ENCODE measurements at regions not wholly inside any gene's neighbourhood (a gene's known extent, or its start where the extent isn't known, plus 50 kb on each side); places are given as distances from the start of the nearest gene placed in this dataset.

DNA sequence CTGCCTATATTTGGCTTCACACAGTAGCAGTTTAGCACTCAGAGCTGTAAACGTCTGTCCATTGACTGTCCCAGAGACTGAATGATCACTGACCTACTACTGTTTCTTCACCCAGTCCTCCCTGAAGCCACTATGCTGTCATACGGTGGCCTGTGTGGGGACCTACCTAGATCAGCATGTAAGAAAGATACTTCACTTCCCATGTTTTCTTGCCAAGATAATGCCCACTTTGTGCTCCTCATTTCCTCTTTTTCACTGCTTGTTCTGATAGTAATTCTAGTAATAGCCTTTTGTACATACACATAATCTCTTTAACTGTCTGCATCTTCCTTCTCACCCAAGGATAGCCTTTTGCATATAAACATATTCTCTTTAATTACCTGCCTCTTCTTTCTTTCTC is 109.9 kb upstream of the TIAM2 start:
- no peak for FAIRE-seq

DNA sequence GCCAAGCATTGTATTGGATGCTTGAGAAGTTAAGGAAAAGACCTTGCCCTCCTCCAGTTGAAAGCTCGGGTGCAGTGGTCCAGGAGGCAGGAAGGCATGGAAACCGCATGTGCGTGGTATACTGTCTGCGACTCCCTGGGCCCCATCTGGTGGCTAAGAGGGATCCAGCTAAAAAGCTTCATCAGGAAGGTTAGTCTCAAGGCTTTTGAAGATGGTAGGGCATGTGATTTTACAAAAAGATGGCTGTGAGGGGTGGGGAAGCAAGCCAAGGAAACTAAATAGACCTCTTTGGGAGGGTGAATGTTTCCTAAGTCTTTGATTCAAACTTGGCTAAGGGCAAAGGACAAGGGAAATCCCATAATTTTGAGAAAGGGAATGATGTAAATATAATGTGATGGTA is 109.1 kb upstream of the TIAM2 start:
- no peak for FAIRE-seq

GRCh38 chr6:154886471-154886870 is 108.6 kb upstream of the TIAM2 start:
- no peak for FAIRE-seq

- FAIRE-seq, result no peak
Measured at GRCh38 chr6:154887051-154887450, 108.1 kb upstream of the TIAM2 start.

DNA sequence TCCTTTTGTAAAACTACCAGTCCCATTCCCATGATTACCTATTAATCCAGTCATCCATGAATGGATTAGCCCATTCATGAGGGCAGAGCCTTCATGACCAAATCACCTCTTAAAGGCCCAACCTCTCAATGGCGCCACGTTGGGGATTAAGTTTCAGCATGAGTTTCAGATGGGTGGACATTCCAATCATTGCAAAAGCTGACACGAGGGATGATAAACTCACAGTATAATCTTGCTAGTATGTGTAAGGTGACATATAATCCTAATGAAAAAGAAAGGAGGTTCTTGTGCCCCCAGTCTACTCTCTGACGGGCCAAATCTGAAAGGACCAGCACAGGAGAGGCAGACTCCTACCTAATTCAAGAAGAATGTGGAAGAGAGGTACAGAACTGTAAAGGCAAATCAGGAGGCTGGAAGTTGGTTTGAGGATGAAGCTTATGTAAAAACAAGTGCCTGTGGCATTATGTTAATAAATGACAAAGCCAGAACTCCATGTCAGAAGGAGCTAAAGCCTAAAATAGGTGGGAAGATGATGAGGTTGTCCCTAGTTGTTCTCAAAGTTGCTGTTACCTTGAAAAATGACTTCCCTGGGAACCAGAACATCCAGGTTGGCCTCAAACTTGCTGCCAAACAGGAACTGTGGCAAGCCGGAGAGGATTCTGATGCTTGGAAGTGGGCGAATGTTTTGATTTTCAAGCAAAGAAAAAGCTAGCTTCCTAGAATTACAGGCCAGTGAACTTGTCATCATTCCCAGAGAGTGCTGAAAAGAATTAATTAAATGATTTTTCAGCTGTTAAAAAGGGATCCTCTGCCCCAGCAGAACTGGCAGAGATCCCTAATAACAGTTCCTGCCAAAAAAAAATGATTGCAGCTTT is 106.5 kb upstream of the TIAM2 start:
- no peak for FAIRE-seq

DNA sequence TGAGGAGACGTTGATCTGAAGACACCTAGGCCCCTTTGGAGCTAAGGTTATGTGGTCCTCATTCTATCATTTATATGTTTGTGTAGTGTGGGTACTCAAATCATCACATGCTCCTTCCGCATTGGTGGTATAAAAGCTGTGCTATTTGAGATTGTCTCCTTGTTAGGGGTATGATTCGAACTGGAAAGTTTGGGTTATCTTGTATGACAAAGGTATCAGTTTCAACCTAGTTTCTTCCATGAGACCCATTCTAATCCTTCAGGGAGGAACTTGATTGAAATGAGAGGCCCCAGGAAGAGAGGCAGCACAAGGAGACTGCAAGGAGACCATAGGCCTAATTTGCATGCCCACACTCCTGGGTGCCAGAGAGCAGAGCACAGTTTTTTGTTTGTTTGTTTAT is 104.2 kb upstream of the TIAM2 start:
- FAIRE-seq, result no peak

DNA sequence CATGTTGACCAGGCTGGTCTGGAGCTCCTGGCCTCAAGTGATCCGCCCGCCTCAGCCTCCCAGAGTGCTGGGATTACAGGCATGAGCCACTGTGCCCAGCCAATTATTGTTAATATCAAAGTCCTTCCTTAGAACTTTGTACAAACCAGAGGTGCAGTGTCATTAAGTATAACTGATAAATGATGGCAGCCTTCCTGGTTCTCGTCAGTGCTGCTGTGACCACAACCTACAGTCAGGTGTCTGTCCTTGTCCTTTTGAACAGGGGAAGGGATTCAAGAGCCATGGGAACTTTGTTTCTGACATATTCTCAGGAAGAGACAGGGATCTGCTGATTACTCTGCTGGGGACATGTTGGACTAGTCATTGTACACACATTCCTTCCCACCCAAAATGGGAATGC is 103.2 kb upstream of the TIAM2 start:
- FAIRE-seq, result no peak

GRCh38 chr6:154893917-154894316 is 101.2 kb upstream of the TIAM2 start:
- no peak for FAIRE-seq

GRCh38 chr6:154894902-154895301 is 100.2 kb upstream of the TIAM2 start:
- FAIRE-seq, result no peak

- no peak for FAIRE-seq
Measured at GRCh38 chr6:154895841-154896240, 99.3 kb upstream of the TIAM2 start.

- no peak for FAIRE-seq
Measured at GRCh38 chr6:154898821-154899220, 96.3 kb upstream of the TIAM2 start.

- FAIRE-seq, result no peak
Measured at GRCh38 chr6:154899824-154900463, 95.2 kb upstream of the TIAM2 start.

DNA sequence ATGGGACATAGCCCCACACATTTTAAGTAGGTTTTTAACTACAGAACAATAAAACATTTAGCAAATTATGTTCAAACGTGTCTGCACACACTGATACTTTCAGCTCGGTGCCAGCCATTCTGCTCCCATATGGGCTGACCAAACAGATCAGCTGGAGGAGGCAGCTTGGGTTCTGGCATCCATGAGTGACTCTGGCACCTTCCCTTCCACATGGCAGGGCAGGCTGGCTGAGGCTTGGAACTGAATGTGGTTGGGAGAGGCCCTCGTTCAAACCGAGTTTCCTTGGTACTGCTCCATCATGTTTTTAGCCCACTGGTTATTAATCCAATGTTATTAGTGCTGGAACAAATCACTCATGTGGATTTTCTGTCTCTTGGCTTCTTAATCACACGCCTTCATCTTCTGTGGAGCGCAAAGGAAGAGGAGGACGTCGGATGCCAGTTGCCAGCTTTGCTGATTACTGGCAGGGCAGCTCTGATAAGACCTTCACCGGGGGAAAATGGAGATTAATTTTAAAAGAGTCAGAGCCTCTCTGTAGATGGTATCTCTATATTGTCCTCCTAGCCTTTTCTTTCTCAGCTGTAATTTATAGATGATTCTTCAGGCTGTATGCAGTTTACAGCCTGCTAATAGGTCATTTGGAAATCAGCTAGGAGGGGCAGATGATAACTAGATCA is 93.1 kb upstream of the TIAM2 start:
- FAIRE-seq, result no peak

GRCh38 chr6:154907291-154907690 is 87.8 kb upstream of the TIAM2 start:
- FAIRE-seq, result no peak

DNA sequence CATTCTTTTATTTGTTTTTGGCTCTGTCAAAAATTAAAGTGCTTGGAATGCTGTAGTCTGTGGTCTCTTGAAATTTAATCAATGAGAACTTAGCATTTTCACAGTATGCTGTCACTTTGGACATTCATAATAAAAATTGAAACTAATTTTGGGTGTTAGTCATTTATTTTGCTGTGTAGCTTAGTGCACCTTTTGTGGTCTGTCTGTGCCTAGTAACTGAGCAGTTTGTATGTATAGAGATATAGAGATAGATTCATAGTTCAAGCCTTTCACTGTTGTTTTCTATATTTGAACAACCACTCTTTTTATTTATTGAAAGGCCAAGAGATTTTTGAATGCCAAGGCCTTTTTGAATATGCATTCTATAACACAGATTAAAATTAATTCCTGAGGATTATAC is 86.4 kb upstream of the TIAM2 start:
- no peak for FAIRE-seq

DNA sequence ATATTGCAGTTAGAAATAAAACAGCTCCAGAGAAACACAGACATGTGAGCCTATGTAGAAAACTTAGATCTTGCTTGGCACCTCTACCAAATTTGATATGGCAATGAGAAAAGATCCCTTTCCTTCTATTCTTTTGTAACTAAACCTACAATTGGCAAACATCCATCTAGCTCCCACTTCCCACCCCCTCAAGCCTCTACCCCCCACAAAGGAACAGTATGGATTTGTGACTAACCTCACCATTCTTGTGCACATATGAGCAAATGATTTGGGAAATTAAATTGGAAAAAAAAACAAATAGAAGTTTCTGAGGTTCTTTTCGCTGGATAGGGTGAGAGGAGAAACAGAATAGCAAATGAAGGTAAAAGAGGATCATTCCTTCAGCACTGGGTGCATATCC is 85.8 kb upstream of the TIAM2 start:
- no peak for FAIRE-seq

- no peak for FAIRE-seq
Measured at GRCh38 chr6:154909821-154910220, 85.3 kb upstream of the TIAM2 start.

GRCh38 chr6:154914288-154914687 is 80.8 kb upstream of the TIAM2 start:
- no peak for FAIRE-seq

DNA sequence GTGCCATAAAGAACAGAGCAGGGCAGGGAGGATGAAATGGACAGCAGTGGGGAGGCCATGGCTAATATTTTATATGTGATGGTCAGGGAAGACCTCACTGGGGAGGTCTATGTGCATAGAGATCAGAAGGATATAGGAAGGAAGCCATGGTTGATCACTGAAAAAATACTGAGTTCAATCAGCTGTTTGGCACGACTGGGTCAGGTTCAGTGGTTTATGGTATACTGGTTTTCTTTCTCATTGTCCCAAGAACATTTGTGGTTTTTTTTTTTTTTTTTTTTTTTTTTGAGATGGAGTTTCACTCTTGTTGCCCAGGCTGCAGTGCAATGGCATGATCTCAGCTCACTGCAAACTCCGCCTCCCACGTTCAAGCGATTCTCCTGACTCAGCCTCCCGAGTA is 78.3 kb upstream of the TIAM2 start:
- FAIRE-seq, result no peak

- no peak for FAIRE-seq
Measured at GRCh38 chr6:154917941-154918340, 77.2 kb upstream of the TIAM2 start.

DNA sequence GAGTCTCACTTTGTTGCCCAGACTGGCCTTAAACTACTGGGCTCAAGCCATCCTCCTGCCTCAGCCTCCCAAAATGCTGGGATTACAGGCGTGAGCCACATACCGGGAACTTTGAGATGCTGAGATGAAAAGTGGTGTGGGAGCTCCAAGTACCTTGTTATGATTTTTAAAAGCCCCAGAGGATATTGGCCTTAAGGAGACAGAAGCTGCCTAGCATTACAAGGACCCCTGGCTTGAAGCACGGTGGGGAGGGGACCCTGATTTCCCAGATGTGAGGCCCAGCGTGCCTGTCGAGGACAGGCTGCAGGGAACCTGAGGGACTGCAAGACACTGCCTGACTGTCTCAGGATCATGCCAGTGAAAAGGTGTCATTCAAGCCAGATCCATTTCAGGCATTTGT is 75.3 kb upstream of the TIAM2 start:
- no peak for FAIRE-seq

DNA sequence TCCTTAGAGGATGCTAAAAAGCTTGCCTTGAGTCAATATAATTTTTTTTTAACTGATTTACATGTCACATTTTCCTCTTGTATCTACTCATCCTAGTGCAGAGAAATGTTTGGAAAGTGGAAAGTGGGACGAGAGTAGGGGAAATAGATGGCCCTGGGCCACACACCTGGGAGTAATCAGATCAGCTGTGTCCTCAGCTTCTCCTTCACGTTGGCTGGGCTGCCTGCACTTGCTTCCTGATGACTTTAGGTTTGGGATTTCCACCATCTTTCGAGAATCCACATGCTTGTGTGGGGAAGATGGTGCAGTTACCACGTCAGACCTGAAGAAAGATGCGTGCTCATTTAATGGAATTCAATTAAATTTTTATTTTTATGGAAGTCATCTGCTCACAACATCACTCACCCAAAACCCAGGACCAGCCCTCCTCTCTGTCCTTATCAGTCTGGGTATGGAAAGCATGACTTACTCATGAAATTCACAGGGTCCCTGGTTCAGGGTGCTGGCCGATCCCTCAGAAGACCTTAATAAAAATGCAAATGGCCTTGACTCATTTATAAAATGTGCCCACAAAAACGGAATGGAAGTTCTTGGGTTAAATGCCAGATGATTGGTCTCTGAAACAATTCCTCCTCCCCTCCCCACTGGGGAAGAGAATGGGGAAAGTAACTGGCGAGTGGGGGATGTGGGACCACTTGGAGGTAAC is 74.5 kb upstream of the TIAM2 start:
- no peak for FAIRE-seq

DNA sequence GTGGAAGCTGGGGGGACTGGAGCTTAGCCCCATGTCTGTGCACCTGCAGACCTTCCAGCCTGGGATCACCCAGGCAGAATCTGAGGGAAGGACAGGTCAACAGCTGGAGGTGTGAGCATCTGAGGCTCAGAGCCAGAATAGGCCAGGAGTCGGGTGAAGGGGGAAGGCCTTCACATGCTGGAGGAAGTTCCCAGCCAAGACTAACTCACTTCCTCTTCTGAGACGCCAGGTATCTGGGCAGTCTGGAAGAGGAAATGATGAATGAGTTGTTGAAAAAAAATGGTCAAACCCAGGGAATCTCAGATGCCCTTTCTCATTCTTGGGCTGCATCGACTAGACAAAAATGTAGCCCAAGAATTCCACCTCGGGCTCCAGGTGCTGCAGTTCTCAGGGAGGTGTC is 73.6 kb upstream of the TIAM2 start:
- FAIRE-seq, result no peak
